ENCODE measurements at regions not wholly inside any gene's neighbourhood (a gene's known extent, or its start where the extent isn't known, plus 50 kb on each side); places are given as distances from the start of the nearest gene placed in this dataset.

- no peak overlapping the region for H3K4me3 ChIP-seq (ENCODE audit: low read depth, low read length)
- H3K4me1 Mint-ChIP-seq: no peaks in the 10 kb centered on the region
- H3K36me3 Mint-ChIP-seq: no peaks in the 10 kb centered on the region
- no peaks in the 10 kb centered on the region for H3K9me3 ChIP-seq (ENCODE audit: control insufficient read depth in 2 of 2, low read length in 2 of 2)
- no peaks in the 10 kb centered on the region for H3K27me3 Mint-ChIP-seq
- ATAC-seq (ENCODE audit: low read depth in 2 of 2): no peak
- H3K4me1 ChIP-seq (ENCODE audit: control insufficient read depth, insufficient read depth, low read length, poor library complexity, severe bottlenecking): no peaks in the 10 kb centered on the region
- H3K27me3 ChIP-seq (ENCODE audit: control insufficient read depth, insufficient read depth, low read length): no peaks in the 10 kb centered on the region
- no peak overlapping the region for H3K27ac ChIP-seq (ENCODE audit: insufficient read depth, low read length, poor library complexity, severe bottlenecking)
- H3K9me3 Mint-ChIP-seq: peaks cover 0 to 14% (median 3%) of the 10 kb centered on the region in 7 donors
- no peak overlapping the region for H3K4me3 Mint-ChIP-seq
- H3K27ac Mint-ChIP-seq: no peak overlapping the region
- no peak for DNase-seq
- no peaks in the 10 kb centered on the region for H3K36me3 ChIP-seq (ENCODE audit: control insufficient read depth, insufficient read depth, low read length)
Measured at GRCh38 chr9:118984607-118985006, 384.6 kb downstream of the BRINP1 start.

GRCh38 chr9:118985851-118986250, 383.4 kb downstream of the BRINP1 start:
- Histone ChIP-seq H3K9me3 (ENCODE audit: control insufficient read depth in 2 of 2, low read length in 2 of 2) (no peaks in the 10 kb centered on the region), H3K4me1 (ENCODE audit: control insufficient read depth, insufficient read depth, low read length, poor library complexity, severe bottlenecking) (no peaks in the 10 kb centered on the region), H3K36me3 (ENCODE audit: control insufficient read depth, insufficient read depth, low read length) (no peaks in the 10 kb centered on the region), H3K27me3 (ENCODE audit: control insufficient read depth, insufficient read depth, low read length) (no peaks in the 10 kb centered on the region), H3K27ac (ENCODE audit: insufficient read depth, low read length, poor library complexity, severe bottlenecking) (no peak overlapping the region), H3K4me3 (ENCODE audit: low read depth, low read length) (no peak overlapping the region)
- no peak overlapping the region for H3K27ac Mint-ChIP-seq
- H3K4me3 Mint-ChIP-seq: no peak overlapping the region
- H3K27me3 Mint-ChIP-seq: no peaks in the 10 kb centered on the region
- peaks cover 3 to 19% (median 5%) of the 10 kb centered on the region in 7 donors for H3K9me3 Mint-ChIP-seq
- no peaks in the 10 kb centered on the region for H3K36me3 Mint-ChIP-seq
- ATAC-seq (ENCODE audit: low read depth in 2 of 2) (no peak), DNase-seq (no peak)
- H3K4me1 Mint-ChIP-seq: no peaks in the 10 kb centered on the region

- Histone ChIP-seq H3K27ac (ENCODE audit: insufficient read depth, low read length, poor library complexity, severe bottlenecking) (no peak overlapping the region), H3K4me1 (ENCODE audit: control insufficient read depth, insufficient read depth, low read length, poor library complexity, severe bottlenecking) (no peaks in the 10 kb centered on the region), H3K36me3 (ENCODE audit: control insufficient read depth, insufficient read depth, low read length) (no peaks in the 10 kb centered on the region), H3K27me3 (ENCODE audit: control insufficient read depth, insufficient read depth, low read length) (no peaks in the 10 kb centered on the region), H3K4me3 (ENCODE audit: low read depth, low read length) (no peak overlapping the region), H3K9me3 (ENCODE audit: control insufficient read depth in 2 of 2, low read length in 2 of 2) (no peaks in the 10 kb centered on the region)
- H3K27me3 Mint-ChIP-seq: no peaks in the 10 kb centered on the region
- H3K4me3 Mint-ChIP-seq: no peak overlapping the region
- no peak for ATAC-seq (ENCODE audit: low read depth in 2 of 2)
- H3K4me1 Mint-ChIP-seq: no peaks in the 10 kb centered on the region
- DNase-seq: no peak
- no peaks in the 10 kb centered on the region for H3K36me3 Mint-ChIP-seq
- no peak overlapping the region for H3K27ac Mint-ChIP-seq
- H3K9me3 Mint-ChIP-seq: peaks cover 3 to 19% (median 5%) of the 10 kb centered on the region in 7 donors
Measured at GRCh38 chr9:118987167-118987566, 382.1 kb downstream of the BRINP1 start.

GRCh38 chr9:118990949-118991348, 378.3 kb downstream of the BRINP1 start:
- H3K4me3 ChIP-seq (ENCODE audit: low read depth, low read length): no peak overlapping the region
- H3K4me1 ChIP-seq (ENCODE audit: control insufficient read depth, insufficient read depth, low read length, poor library complexity, severe bottlenecking): no peaks in the 10 kb centered on the region
- no peak for DNase-seq
- no peaks in the 10 kb centered on the region for H3K27me3 ChIP-seq (ENCODE audit: control insufficient read depth, insufficient read depth, low read length)
- H3K36me3 Mint-ChIP-seq: no peaks in the 10 kb centered on the region
- no peak overlapping the region for H3K27ac Mint-ChIP-seq
- no peaks in the 10 kb centered on the region for H3K9me3 ChIP-seq (ENCODE audit: control insufficient read depth in 2 of 2, low read length in 2 of 2)
- no peak overlapping the region for H3K4me3 Mint-ChIP-seq
- peaks cover 0 to 16% (median 5%) of the 10 kb centered on the region in 7 donors for H3K9me3 Mint-ChIP-seq
- no peak for ATAC-seq (ENCODE audit: low read depth in 2 of 2)
- H3K27ac ChIP-seq (ENCODE audit: insufficient read depth, low read length, poor library complexity, severe bottlenecking): no peak overlapping the region
- H3K4me1 Mint-ChIP-seq: no peaks in the 10 kb centered on the region
- no peaks in the 10 kb centered on the region for H3K36me3 ChIP-seq (ENCODE audit: control insufficient read depth, insufficient read depth, low read length)
- no peaks in the 10 kb centered on the region for H3K27me3 Mint-ChIP-seq

- Mint-ChIP-seq H3K4me3 (no peak overlapping the region), H3K27me3 (no peaks in the 10 kb centered on the region), H3K4me1 (no peaks in the 10 kb centered on the region), H3K9me3 (peaks cover 0 to 15% (median 5%) of the 10 kb centered on the region in 7 donors), H3K36me3 (no peaks in the 10 kb centered on the region), H3K27ac (no peak overlapping the region)
- DNase-seq (no peak), ATAC-seq (ENCODE audit: low read depth in 2 of 2) (no peak)
- Histone ChIP-seq H3K4me3 (ENCODE audit: low read depth, low read length) (no peak overlapping the region), H3K9me3 (ENCODE audit: control insufficient read depth in 2 of 2, low read length in 2 of 2) (no peaks in the 10 kb centered on the region), H3K27ac (ENCODE audit: insufficient read depth, low read length, poor library complexity, severe bottlenecking) (no peak overlapping the region), H3K4me1 (ENCODE audit: control insufficient read depth, insufficient read depth, low read length, poor library complexity, severe bottlenecking) (no peaks in the 10 kb centered on the region), H3K36me3 (ENCODE audit: control insufficient read depth, insufficient read depth, low read length) (no peaks in the 10 kb centered on the region), H3K27me3 (ENCODE audit: control insufficient read depth, insufficient read depth, low read length) (no peaks in the 10 kb centered on the region)
Measured at GRCh38 chr9:118991366-118992285, 377.6 kb downstream of the BRINP1 start.

- H3K9me3 ChIP-seq (ENCODE audit: control insufficient read depth in 2 of 2, low read length in 2 of 2): no peaks in the 10 kb centered on the region
- Mint-ChIP-seq H3K4me1 (no peaks in the 10 kb centered on the region), H3K27me3 (no peaks in the 10 kb centered on the region), H3K4me3 (no peak overlapping the region), H3K9me3 (peaks cover 0 to 15% (median 5%) of the 10 kb centered on the region in 7 donors), H3K36me3 (no peaks in the 10 kb centered on the region), H3K27ac (no peak overlapping the region)
- no peak overlapping the region for H3K4me3 ChIP-seq (ENCODE audit: low read depth, low read length)
- H3K4me1 ChIP-seq (ENCODE audit: control insufficient read depth, insufficient read depth, low read length, poor library complexity, severe bottlenecking): no peaks in the 10 kb centered on the region
- no peaks in the 10 kb centered on the region for H3K27me3 ChIP-seq (ENCODE audit: control insufficient read depth, insufficient read depth, low read length)
- no peak for ATAC-seq (ENCODE audit: low read depth in 2 of 2)
- no peak overlapping the region for H3K27ac ChIP-seq (ENCODE audit: insufficient read depth, low read length, poor library complexity, severe bottlenecking)
- H3K36me3 ChIP-seq (ENCODE audit: control insufficient read depth, insufficient read depth, low read length): no peaks in the 10 kb centered on the region
- no peak for DNase-seq
Measured at GRCh38 chr9:118992813-118993794, 376.1 kb downstream of the BRINP1 start.

GRCh38 chr9:118993965-118994364, 375.3 kb downstream of the BRINP1 start:
- Mint-ChIP-seq H3K36me3 (no peaks in the 10 kb centered on the region), H3K27me3 (no peaks in the 10 kb centered on the region), H3K27ac (no peak overlapping the region)

More at GRCh38 chr9:118993965-118994364, 375.3 kb downstream of the BRINP1 start:
- H3K27ac ChIP-seq (ENCODE audit: insufficient read depth, low read length, poor library complexity, severe bottlenecking): no peak overlapping the region
- ATAC-seq (ENCODE audit: low read depth in 2 of 2) (no peak), DNase-seq (no peak)
- no peaks in the 10 kb centered on the region for H3K4me1 ChIP-seq (ENCODE audit: control insufficient read depth, insufficient read depth, low read length, poor library complexity, severe bottlenecking)
- H3K27me3 ChIP-seq (ENCODE audit: control insufficient read depth, insufficient read depth, low read length): no peaks in the 10 kb centered on the region
- H3K36me3 ChIP-seq (ENCODE audit: control insufficient read depth, insufficient read depth, low read length): no peaks in the 10 kb centered on the region
- no peak overlapping the region for H3K4me3 Mint-ChIP-seq
- no peak overlapping the region for H3K4me3 ChIP-seq (ENCODE audit: low read depth, low read length)
- H3K4me1 Mint-ChIP-seq: no peaks in the 10 kb centered on the region
- H3K9me3 ChIP-seq (ENCODE audit: control insufficient read depth in 2 of 2, low read length in 2 of 2): no peaks in the 10 kb centered on the region
- peaks cover 0 to 20% (median 5%) of the 10 kb centered on the region in 7 donors for H3K9me3 Mint-ChIP-seq
